ENCODE measurements at regions not wholly inside any gene's neighbourhood (a gene's known extent, or its start where the extent isn't known, plus 50 kb on each side); places are given as distances from the start of the nearest gene placed in this dataset.

GRCh38 chr13:22168437-22169190, 497.7 kb downstream of the FGF9 start:
- Histone ChIP-seq H3K9me2 (ENCODE audit: insufficient read depth) (no peaks in the 10 kb centered on the region), H3K4me2 (ENCODE audit: low read length) (no peak overlapping the region), H3K27me3 (ENCODE audit: insufficient read depth, low read length) (no peaks in the 10 kb centered on the region), H3K36me3 (ENCODE audit: control insufficient read depth in 1 of 2, insufficient read depth in 2 of 2, low read length in 2 of 2) (no peaks in the 10 kb centered on the region), H3K79me2 (ENCODE audit: insufficient read depth, low read length) (no peaks in the 10 kb centered on the region), H3K4me1 (ENCODE audit: control insufficient read depth in 1 of 2, insufficient read depth in 2 of 2, low read length in 2 of 2) (peaks cover under 1 to 12% of the 10 kb centered on the region in 2 experiments; a peak in 3 of 4 replicates), H2AFZ (ENCODE audit: low read depth, low read length, poor library complexity, severe bottlenecking) (no peak overlapping the region), H3K4me3 (replicated peaks in 1 of 2; ENCODE audit: low read depth in 1 of 2, low read length in 2 of 2) (no peak overlapping the region), H3K9me3 (ENCODE audit: control insufficient read depth in 1 of 2, insufficient read depth in 1 of 2, low read depth in 1 of 2, low read length in 2 of 2) (no peaks in the 10 kb centered on the region), H3K27ac (ENCODE audit: low read depth, low read length) (no peak overlapping the region), H3K9ac (ENCODE audit: low read length) (no peak overlapping the region), H4K20me1 (ENCODE audit: insufficient read depth) (no peaks in the 10 kb centered on the region)
- ChIA-PET POLR2A (no interaction called here), CTCF (no interaction called here), RAD21 (ENCODE audit: low non-redundant PET in 1 of 2, low total read pairs in 2 of 2, uncharacterized antibody in 2 of 2, unreplicated experiment in 2 of 2) (no interaction called here)
- ATAC-seq (no peak), DNase-seq (ENCODE audit: low read depth, low spot score) (no peak)
- intact Hi-C loops (cut with micrococcal nuclease), result no loop called here
- no peak for TF ChIP-seq ZBTB33 (IDR thresholded peaks at IDR 0.05; ENCODE audit: extremely low read depth, insufficient replicate concordance, low read length)
- no peak for TF ChIP-seq POLR2AphosphoS5 (IDR thresholded peaks at IDR 0.05; ENCODE audit: low read depth, low read length)
- no peak for TF ChIP-seq EGR1 (IDR thresholded peaks at IDR 0.05; ENCODE audit: low read depth)
- no peak for TF ChIP-seq REST (IDR thresholded peaks at IDR 0.05; ENCODE audit: low read depth)
- no peak for TF ChIP-seq CTCF (IDR thresholded peaks at IDR 0.05 in 2 of 3, conservative IDR thresholded peaks at IDR 0.05 in 1 of 3; ENCODE audit: borderline replicate concordance in 1 of 3, insufficient read depth in 1 of 3, low read depth in 2 of 3, low read length in 2 of 3)
- TF ChIP-seq FOSL1 (IDR thresholded peaks at IDR 0.05; ENCODE audit: low read depth), result no peak
- no peak for TF ChIP-seq YY1 (IDR thresholded peaks at IDR 0.05; ENCODE audit: extremely low read depth, insufficient replicate concordance, low read depth, low read length)
- TF ChIP-seq MAX (IDR thresholded peaks at IDR 0.05), result no peak
- TF ChIP-seq RAD21 (IDR thresholded peaks at IDR 0.05; ENCODE audit: low read depth), result no peak
- no TSS peak for BruUV-seq (replicated peaks)

Data from HCT116 (cell line).